H1 (cell line): ENCODE measurements at regions not wholly inside any gene's neighbourhood (a gene's known extent, or its start where the extent isn't known, plus 50 kb on each side); places are given as distances from the start of the nearest gene placed in this dataset.

Experiments used
- ATF3 ChIP-seq: IDR thresholded peaks from 2 replicates; pipeline ENCODE4 v1.6.1; 2011; ENCODE audit warnings: low read depth, mild to moderate bottlenecking, low read length; ENCODE audit not compliant: insufficient read depth
- CTCF ChIP-seq, 3 experiments: IDR thresholded peaks; 1 replicate in 2 of 3; 2 replicates in 1 of 3; pipeline versions ENCODE4 v1.5.1 to v1.6.1; 2011; ENCODE audit warnings: low read length in 3 of 3, mild to moderate bottlenecking in 3 of 3, inconsistent platforms in 2 of 3, low read depth in 1 of 3, moderate library complexity in 1 of 3; ENCODE audit not compliant: insufficient read depth in 1 of 3; ENCODE audit errors: control extremely low read depth in 1 of 3
- E2F6 ChIP-seq: IDR thresholded peaks from 2 replicates; pipeline ENCODE4 v1.6.1; 2012; ENCODE audit warnings: inconsistent platforms
- EP300 ChIP-seq, 2 experiments: IDR thresholded peaks; 1 replicate in 1 of 2; 2 replicates in 1 of 2; pipeline ENCODE4 v1.6.1; 2011 to 2012; ENCODE audit warnings: low read depth in 2 of 2, low read length in 2 of 2, mild to moderate bottlenecking in 2 of 2, borderline replicate concordance in 1 of 2, inconsistent platforms in 1 of 2, moderate library complexity in 1 of 2
- GABPA ChIP-seq: IDR thresholded peaks from 2 replicates; pipeline ENCODE4 v1.6.1; 2011; ENCODE audit warnings: mild to moderate bottlenecking, low read length, moderate library complexity, borderline replicate concordance; ENCODE audit not compliant: insufficient read depth
- HDAC2 ChIP-seq, 2 experiments: fragments of 300-600 bp in 1 of 2; sonication (generic) in 1 of 2; IDR thresholded peaks; 2 replicates each; pipeline ENCODE4 v1.6.1; 2011 to 2012; ENCODE audit warnings: low read depth in 2 of 2, low read length in 2 of 2, mild to moderate bottlenecking in 2 of 2, moderate library complexity in 2 of 2, borderline replicate concordance in 1 of 2, inconsistent platforms in 1 of 2
- JUND ChIP-seq: IDR thresholded peaks from 2 replicates; pipeline ENCODE4 v1.6.1; 2011; ENCODE audit warnings: mild to moderate bottlenecking, improper control_type of control experiment, low read length
- POLR2A ChIP-seq, 2 experiments: IDR thresholded peaks; 1 replicate in 1 of 2; 2 replicates in 1 of 2; pipeline ENCODE4 v1.6.1; 2011; ENCODE audit warnings: low read depth in 2 of 2, low read length in 2 of 2, mild to moderate bottlenecking in 2 of 2; ENCODE audit errors: control extremely low read depth in 1 of 2

DNA sequence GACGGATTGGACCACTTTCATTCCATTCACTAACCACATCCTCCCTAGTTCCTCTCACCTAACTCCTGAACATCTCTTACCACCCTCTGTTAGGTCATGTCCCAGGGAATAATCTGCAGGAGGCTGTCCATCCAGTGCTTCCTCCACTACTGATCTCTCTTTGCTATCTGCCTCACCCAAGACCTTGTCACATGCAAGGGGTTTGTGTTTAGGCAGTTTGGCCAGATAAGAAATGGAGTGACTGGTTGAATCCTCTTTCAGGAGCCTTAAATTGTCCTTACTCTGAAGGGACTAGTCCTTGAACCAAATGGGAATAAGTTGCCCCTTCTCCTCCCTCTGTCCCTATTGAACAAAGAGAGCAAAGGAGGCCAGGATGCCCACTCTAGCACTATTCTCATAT lies 249.2 kb upstream of the BTG1 start:
- TF ChIP-seq JUND = no peak
- TF ChIP-seq CTCF (IDR thresholded peaks at IDR 0.05; ENCODE audit: control extremely low read depth in 1 of 3, insufficient read depth in 1 of 3, low read depth in 1 of 3, low read length in 3 of 3) = no peak
- no peak for TF ChIP-seq POLR2A (IDR thresholded peaks at IDR 0.05; ENCODE audit: control extremely low read depth in 1 of 2, low read depth in 2 of 2, low read length in 2 of 2)
- no peak for TF ChIP-seq GABPA
- no peak for TF ChIP-seq E2F6
- TF ChIP-seq HDAC2 (IDR thresholded peaks at IDR 0.05; ENCODE audit: borderline replicate concordance in 1 of 2, low read depth in 2 of 2, low read length in 2 of 2) = no peak
- no peak for TF ChIP-seq ATF3
- TF ChIP-seq EP300 (IDR thresholded peaks at IDR 0.05; ENCODE audit: borderline replicate concordance in 1 of 2, low read depth in 2 of 2, low read length in 2 of 2) = no peak
